ENCODE measurements at regions not wholly inside any gene's neighbourhood (a gene's known extent, or its start where the extent isn't known, plus 50 kb on each side); places are given as distances from the start of the nearest gene placed in this dataset.

- no peak for TF ChIP-seq POLR2A (IDR thresholded peaks at IDR 0.05; ENCODE audit: low read depth, low read length)
- TF ChIP-seq EZH2 (IDR thresholded peaks at IDR 0.05; ENCODE audit: borderline replicate concordance, low read depth, low read length, severe bottlenecking): no peak
- TF ChIP-seq POLR2AphosphoS5 (IDR thresholded peaks at IDR 0.05; ENCODE audit: insufficient read depth, low read depth, low read length): no peak
- TF ChIP-seq CTCF (IDR thresholded peaks at IDR 0.05; ENCODE audit: extremely low read depth in 1 of 2, insufficient read depth in 1 of 2, low read depth in 1 of 2, low read length in 2 of 2): no peak
- TF ChIP-seq JUN (IDR thresholded peaks at IDR 0.05; ENCODE audit: borderline replicate concordance, insufficient read depth, insufficient read length, low read depth): no peak
- TF ChIP-seq MAX (IDR thresholded peaks at IDR 0.05; ENCODE audit: insufficient read depth, insufficient read length): no peak
- no peak for TF ChIP-seq MYC (IDR thresholded peaks at IDR 0.05; ENCODE audit: low read depth, low read length)
- no peak for TF ChIP-seq GATA2 (IDR thresholded peaks at IDR 0.05; ENCODE audit: insufficient read depth, insufficient read length, low read depth, low read length)
- no peak for TF ChIP-seq FOS (IDR thresholded peaks at IDR 0.05; ENCODE audit: borderline replicate concordance, insufficient read depth, low read length)
Observed at GRCh38 chr10:27445070-27445469, 59.0 kb upstream of the RAB18 start.
